H9 (cell line): ENCODE measurements at regions not wholly inside any gene's neighbourhood (a gene's known extent, or its start where the extent isn't known, plus 50 kb on each side); places are given as distances from the start of the nearest gene placed in this dataset.

Source experiments
- DNase-seq: peaks from one replicate; pipeline ENCODE4 v3.0.0-alpha.2; 2017
- H2AFZ ChIP-seq: one replicate; pipeline ENCODE4 v1.6.1; 2013; ENCODE audit warnings: mild to moderate bottlenecking, low read length, control low read depth, moderate library complexity
- H2AK5ac ChIP-seq: 2 replicates; pipeline ENCODE4 v1.6.1; 2013; ENCODE audit warnings: low read length, control low read depth, mixed read lengths; ENCODE audit not compliant: insufficient read length
- H2BK120ac ChIP-seq: one replicate; pipeline ENCODE4 v1.6.1; 2013; ENCODE audit warnings: low read depth, mild to moderate bottlenecking, low read length, control low read depth, inconsistent platforms; ENCODE audit not compliant: poor library complexity, severe bottlenecking
- H2BK12ac ChIP-seq: 2 replicates; pipeline ENCODE4 v1.6.1; 2013; ENCODE audit warnings: low read length, control low read depth, mixed read lengths, low read depth; ENCODE audit not compliant: insufficient read length
- H2BK15ac ChIP-seq: 2 replicates; pipeline ENCODE4 v1.6.1; 2013; ENCODE audit warnings: low read depth, low read length, control low read depth
- H2BK20ac ChIP-seq: one replicate; pipeline ENCODE4 v1.6.1; 2013; ENCODE audit warnings: low read depth, mild to moderate bottlenecking, low read length, control low read depth, inconsistent platforms; ENCODE audit not compliant: poor library complexity, severe bottlenecking
- H2BK5ac ChIP-seq: 2 replicates; pipeline ENCODE4 v1.6.1; 2013; ENCODE audit warnings: low read length, control low read depth, mixed read lengths; ENCODE audit not compliant: insufficient read length
- H3K14ac ChIP-seq: 2 replicates; pipeline ENCODE4 v1.6.1; 2013; ENCODE audit warnings: low read length, control low read depth; ENCODE audit not compliant: insufficient read depth
- H3K18ac ChIP-seq: 2 replicates; pipeline ENCODE4 v1.6.1; 2013; ENCODE audit warnings: low read depth, mild to moderate bottlenecking, mixed read lengths, low read length, control low read depth; ENCODE audit not compliant: insufficient read length
- H3K23ac ChIP-seq: 2 replicates; pipeline ENCODE4 v1.6.1; 2013; ENCODE audit warnings: low read length, control low read depth, mixed read lengths, low read depth; ENCODE audit not compliant: insufficient read length
- H3K23me2 ChIP-seq: 2 replicates; pipeline ENCODE4 v1.6.1; 2013; ENCODE audit warnings: low read depth, mild to moderate bottlenecking, mixed read lengths, low read length, control low read depth; ENCODE audit not compliant: insufficient read length, poor library complexity, severe bottlenecking
- H3K27ac ChIP-seq: 2 replicates; pipeline ENCODE4 v1.5.1; 2013; ENCODE audit warnings: low read length, control low read depth, mixed read lengths, low read depth; ENCODE audit not compliant: insufficient read length
- H3K27me3 ChIP-seq: 2 replicates; pipeline ENCODE4 v1.6.1; 2013; ENCODE audit warnings: low read length, control low read depth, inconsistent platforms; ENCODE audit not compliant: insufficient read depth
- H3K4ac ChIP-seq: 2 replicates; pipeline ENCODE4 v1.6.1; 2013; ENCODE audit warnings: low read depth, mild to moderate bottlenecking, control low read depth, inconsistent platforms, low read length, moderate library complexity
- H3K4me1 ChIP-seq: 2 replicates; pipeline ENCODE4 v1.6.1; 2013; ENCODE audit warnings: low read length, control low read depth, inconsistent platforms; ENCODE audit not compliant: insufficient read depth
- H3K4me2 ChIP-seq: 2 replicates; pipeline ENCODE4 v1.6.1; 2013; ENCODE audit warnings: low read length, control low read depth, mixed read lengths; ENCODE audit not compliant: insufficient read length, insufficient read depth
- H3K56ac ChIP-seq: 2 replicates; pipeline ENCODE4 v1.6.1; 2013; ENCODE audit warnings: low read depth, mild to moderate bottlenecking, mixed read lengths, low read length, control low read depth; ENCODE audit not compliant: insufficient read length
- H3K79me1 ChIP-seq: 2 replicates; pipeline ENCODE4 v1.6.1; 2013; ENCODE audit warnings: low read depth, mild to moderate bottlenecking, moderate library complexity, low read length, control low read depth, inconsistent platforms; ENCODE audit not compliant: insufficient read depth, poor library complexity, severe bottlenecking
- H3K79me2 ChIP-seq: 2 replicates; pipeline ENCODE4 v1.6.1; 2013; ENCODE audit warnings: low read length, control low read depth, inconsistent platforms; ENCODE audit not compliant: insufficient read depth
- H3K9ac ChIP-seq: 2 replicates; pipeline ENCODE4 v1.6.1; 2013; ENCODE audit warnings: low read length, control low read depth, mixed read lengths; ENCODE audit not compliant: insufficient read length; ENCODE audit errors: extremely low read depth
- H3K9me3 ChIP-seq: one replicate; pipeline ENCODE4 v1.6.1; 2013; ENCODE audit warnings: low read depth, low read length, inconsistent platforms; ENCODE audit not compliant: control insufficient read depth
- H3T11ph ChIP-seq: one replicate; pipeline ENCODE4 v1.6.1; 2013; ENCODE audit warnings: mild to moderate bottlenecking, low read length, control low read depth, inconsistent platforms
- H4K20me1 ChIP-seq: one replicate; pipeline ENCODE4 v1.6.1; 2013; ENCODE audit not compliant: control insufficient read depth, insufficient read length, insufficient read depth
- H4K5ac ChIP-seq: 2 replicates; pipeline ENCODE4 v1.6.1; 2013; ENCODE audit warnings: low read depth, mild to moderate bottlenecking, mixed read lengths, low read length, control low read depth; ENCODE audit not compliant: insufficient read length
- H4K8ac ChIP-seq: replicated peaks from 2 replicates; pipeline ENCODE4 v1.6.1; 2013; ENCODE audit warnings: low read length, control low read depth, mixed read lengths, low read depth; ENCODE audit not compliant: insufficient read length
- H4K91ac ChIP-seq: 2 replicates; pipeline ENCODE4 v1.6.1; 2013; ENCODE audit warnings: low read depth, mild to moderate bottlenecking, moderate library complexity, mixed read lengths, low read length, control low read depth; ENCODE audit not compliant: insufficient read length
- H3K27ac Mint-ChIP-seq, 3 experiments: 2 replicates in 2 of 3; 3 replicates in 1 of 3; pipeline ENCODE4 v1.8.0; 2020 to 2021; ENCODE audit warnings: mixed read lengths in 3 of 3, mild to moderate bottlenecking in 1 of 3, moderate library complexity in 1 of 3
- H3K27me3 Mint-ChIP-seq: 2 replicates; pipeline ENCODE4 v1.8.0; 2021; ENCODE audit warnings: low read depth, mild to moderate bottlenecking, moderate library complexity, mixed read lengths
- H3K36me3 Mint-ChIP-seq, 3 experiments: 2 replicates in 2 of 3; 3 replicates in 1 of 3; pipeline ENCODE4 v1.8.0; 2020 to 2021; ENCODE audit warnings: low read depth in 3 of 3, mixed read lengths in 3 of 3; ENCODE audit not compliant: insufficient read depth in 1 of 3
- H3K4me1 Mint-ChIP-seq, 2 experiments: 2 replicates each; pipeline ENCODE4 v1.8.0; 2020; ENCODE audit warnings: mixed read lengths in 2 of 2
- H3K4me3 Mint-ChIP-seq, 2 experiments: 2 replicates in 1 of 2; 3 replicates in 1 of 2; pipeline ENCODE4 v1.8.0; 2020 to 2021; ENCODE audit warnings: mild to moderate bottlenecking in 2 of 2, mixed read lengths in 2 of 2, moderate library complexity in 1 of 2
- H3K9me3 Mint-ChIP-seq, 2 experiments: 2 replicates in 1 of 2; 3 replicates in 1 of 2; pipeline ENCODE4 v1.8.0; 2020; ENCODE audit warnings: mild to moderate bottlenecking in 2 of 2, mixed read lengths in 2 of 2, moderate library complexity in 1 of 2
- CTCF ChIP-seq: fragments of 200-600 bp; sonication (generic); conservative IDR thresholded peaks from 3 replicates; pipeline ENCODE4 v1.8.0; 2021; ENCODE audit warnings: antibody characterized with exemption, mild to moderate bottlenecking
- WGBS: extraction: QIAGEN DNeasy Blood & Tissue Kit; methylation state at CpG from one replicate; pipeline ENCODE4 v1.1.7; 2013; ENCODE audit warnings: missing lambda C conversion rate, low lambda C conversion rate, mixed read lengths; ENCODE audit not compliant: insufficient read length; ENCODE audit errors: extremely low coverage; 5-methylcytosine and 5-hydroxymethylcytosine counted together

- H3K9me3 Mint-ChIP-seq, result no peaks in the 10 kb centered on the region
Observed at GRCh38 chr7:109660401-109660800, 1090.7 kb downstream of the DNAJB9 start.

More at GRCh38 chr7:109660401-109660800, 1090.7 kb downstream of the DNAJB9 start:
- H3K27ac ChIP-seq, result no peak overlapping the region
- H3K27me3 ChIP-seq, result no peaks in the 10 kb centered on the region
- no peaks in the 10 kb centered on the region for H4K20me1 ChIP-seq
- no peaks in the 10 kb centered on the region for H3K79me1 ChIP-seq
- no peak overlapping the region for H3K9ac ChIP-seq
- no peak overlapping the region for H3T11ph ChIP-seq
- H3K23me2 ChIP-seq, result no peaks in the 10 kb centered on the region
- Mint-ChIP-seq H3K36me3 (no peaks in the 10 kb centered on the region), H3K4me3 (no peak overlapping the region), H3K27me3 (no peaks in the 10 kb centered on the region), H3K4me1 (no peaks in the 10 kb centered on the region; a peak in 1 of 4 replicates), H3K27ac (no peak overlapping the region)
- no peak overlapping the region for H2BK15ac ChIP-seq
- no peak overlapping the region for H3K18ac ChIP-seq
- H3K56ac ChIP-seq, result no peak overlapping the region
- no peak overlapping the region for H2BK5ac ChIP-seq
- no peak overlapping the region for H2BK20ac ChIP-seq
- WGBS, result no CpG with 5 or more reads among the region's 4 CpGs
- TF ChIP-seq CTCF, result no peak
- no peaks in the 10 kb centered on the region for H3K79me2 ChIP-seq
- H2BK12ac ChIP-seq, result no peak overlapping the region
- no peak overlapping the region for H3K4ac ChIP-seq
- H4K91ac ChIP-seq, result no peak overlapping the region
- no peak overlapping the region for H3K4me2 ChIP-seq
- H3K9me3 ChIP-seq, result no peaks in the 10 kb centered on the region
- no peak overlapping the region for H4K8ac ChIP-seq
- H2AFZ ChIP-seq, result no peak overlapping the region
- no peak overlapping the region for H4K5ac ChIP-seq
- no peak overlapping the region for H2AK5ac ChIP-seq
- no peak overlapping the region for H3K14ac ChIP-seq
- H3K4me1 ChIP-seq, result no peaks in the 10 kb centered on the region; the same call in 1 of the 2 replicates
- no peak overlapping the region for H3K23ac ChIP-seq
- no peak for DNase-seq
- no peak overlapping the region for H2BK120ac ChIP-seq
